ENCODE measurements at regions not wholly inside any gene's neighbourhood (a gene's known extent, or its start where the extent isn't known, plus 50 kb on each side); places are given as distances from the start of the nearest gene placed in this dataset.
A peak's percentile ranks its signal among the peaks of the same experiment; 100 is the strongest.

DNA sequence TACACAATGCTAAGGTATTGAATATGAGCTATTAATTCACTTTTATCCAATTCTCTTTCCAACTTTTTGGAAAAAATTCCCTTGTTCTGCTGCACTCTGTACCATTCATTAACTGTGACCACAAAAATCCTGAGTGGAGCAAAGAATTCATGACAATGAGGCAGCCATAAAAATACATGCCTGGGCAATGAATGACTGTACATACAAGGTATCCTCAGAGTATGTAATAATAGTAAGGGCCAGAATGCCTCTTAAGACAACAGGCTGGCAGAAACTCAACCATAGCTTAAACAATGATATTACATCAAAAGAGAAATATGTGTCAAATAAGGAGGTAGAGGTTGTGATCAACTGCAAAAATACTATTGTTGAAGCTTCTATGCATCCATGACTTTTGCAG, 74.7 kb upstream of the CA10 start:
- H3K9me3 ChIP-seq: no peaks in the 10 kb centered on the region
- TF ChIP-seq, protein P1, sequence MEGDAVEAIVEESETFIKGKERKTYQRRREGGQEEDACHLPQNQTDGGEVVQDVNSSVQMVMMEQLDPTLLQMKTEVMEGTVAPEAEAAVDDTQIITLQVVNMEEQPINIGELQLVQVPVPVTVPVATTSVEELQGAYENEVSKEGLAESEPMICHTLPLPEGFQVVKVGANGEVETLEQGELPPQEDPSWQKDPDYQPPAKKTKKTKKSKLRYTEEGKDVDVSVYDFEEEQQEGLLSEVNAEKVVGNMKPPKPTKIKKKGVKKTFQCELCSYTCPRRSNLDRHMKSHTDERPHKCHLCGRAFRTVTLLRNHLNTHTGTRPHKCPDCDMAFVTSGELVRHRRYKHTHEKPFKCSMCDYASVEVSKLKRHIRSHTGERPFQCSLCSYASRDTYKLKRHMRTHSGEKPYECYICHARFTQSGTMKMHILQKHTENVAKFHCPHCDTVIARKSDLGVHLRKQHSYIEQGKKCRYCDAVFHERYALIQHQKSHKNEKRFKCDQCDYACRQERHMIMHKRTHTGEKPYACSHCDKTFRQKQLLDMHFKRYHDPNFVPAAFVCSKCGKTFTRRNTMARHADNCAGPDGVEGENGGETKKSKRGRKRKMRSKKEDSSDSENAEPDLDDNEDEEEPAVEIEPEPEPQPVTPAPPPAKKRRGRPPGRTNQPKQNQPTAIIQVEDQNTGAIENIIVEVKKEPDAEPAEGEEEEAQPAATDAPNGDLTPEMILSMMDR (IDR thresholded peaks at IDR 0.05): no peak
- no peak for TF ChIP-seq POLR2A (IDR thresholded peaks at IDR 0.05)
- TF ChIP-seq POLR2AphosphoS5 (IDR thresholded peaks at IDR 0.05): no peak
- TF ChIP-seq EP300 (IDR thresholded peaks at IDR 0.05): no peak

DNA sequence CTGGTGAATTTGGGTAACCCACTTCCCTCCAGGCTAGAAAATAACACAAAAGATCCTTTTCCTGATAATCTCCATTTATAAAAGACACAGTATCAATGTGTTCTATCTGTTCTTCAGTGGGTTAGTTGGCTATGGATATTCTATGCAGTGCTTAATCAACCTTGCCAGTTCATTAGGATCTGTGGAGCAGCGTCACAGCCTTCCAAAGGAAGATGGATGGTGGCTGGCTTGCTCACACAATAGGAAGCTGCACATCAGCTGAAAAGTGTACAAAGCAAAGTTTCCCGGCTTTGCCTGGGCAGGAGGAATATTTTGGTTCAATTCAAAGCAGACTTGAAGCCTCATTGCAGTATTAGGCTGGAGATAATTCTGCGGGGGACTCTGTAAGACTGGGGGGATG, 70.3 kb upstream of the CA10 start:
- no peaks in the 10 kb centered on the region for H3K4me1 ChIP-seq
- intact Hi-C loops (cut with DNase I; ENCODE audit: low total_unique reads): no loop called here
- no peaks in the 10 kb centered on the region for H3K36me3 ChIP-seq
- TF ChIP-seq POLR2AphosphoS5 (IDR thresholded peaks at IDR 0.05) (no peak), EP300 (IDR thresholded peaks at IDR 0.05) (no peak), POLR2A (IDR thresholded peaks at IDR 0.05) (no peak)
- TF ChIP-seq, protein P1 (IDR thresholded peaks at IDR 0.05): no peak
- WGBS, 5 donors: 62 to 67% (median 63%) methylated on average over 3 of the region's 3 CpGs
- H3K9me3 ChIP-seq: no peaks in the 10 kb centered on the region
- H3K4me3 ChIP-seq: no peak overlapping the region
- no peak overlapping the region for H3K27ac ChIP-seq
- DNase-seq: no peak
- H3K27me3 ChIP-seq: no peaks in the 10 kb centered on the region

More for the DNA sequence above, 74.7 kb upstream of the CA10 start:
- DNase-seq: no peak
- H3K4me1 ChIP-seq: no peaks in the 10 kb centered on the region
- intact Hi-C loops (cut with DNase I; ENCODE audit: low total_unique reads): no loop called here
- H3K36me3 ChIP-seq: no peaks in the 10 kb centered on the region
- H3K4me3 ChIP-seq: no peak overlapping the region
- H3K27ac ChIP-seq: peak overlapping the region in 1 of 5 donors; percentile 9
- no peaks in the 10 kb centered on the region for H3K27me3 ChIP-seq

DNA sequence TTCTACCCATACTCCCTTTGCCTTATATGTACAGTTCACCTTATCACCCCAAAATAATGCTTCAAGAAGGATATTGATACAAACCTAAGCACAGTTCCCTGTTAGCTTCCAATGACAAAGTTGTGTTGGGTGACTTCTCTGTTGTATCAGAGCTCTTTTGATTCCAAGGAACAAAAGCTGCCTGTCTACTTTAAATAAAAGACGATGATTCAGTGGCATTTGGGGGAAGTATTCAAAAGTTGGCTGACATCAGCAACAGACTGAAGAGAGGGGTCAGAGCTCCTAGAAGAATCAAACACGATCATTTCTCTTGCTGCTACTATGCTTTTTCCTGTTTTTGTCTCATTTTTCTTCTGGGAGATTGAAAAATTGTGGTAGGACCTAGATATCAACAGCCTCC, 69.4 kb upstream of the CA10 start:
- intact Hi-C loops (cut with DNase I; ENCODE audit: low total_unique reads): no loop called here
- TF ChIP-seq POLR2A (IDR thresholded peaks at IDR 0.05) (no peak), POLR2AphosphoS5 (IDR thresholded peaks at IDR 0.05) (no peak), EP300 (IDR thresholded peaks at IDR 0.05) (no peak)
- TF ChIP-seq, protein P1 (IDR thresholded peaks at IDR 0.05): no peak
- no peaks in the 10 kb centered on the region for H3K9me3 ChIP-seq
- H3K4me1 ChIP-seq: no peaks in the 10 kb centered on the region
- H3K36me3 ChIP-seq: no peaks in the 10 kb centered on the region
- no peak overlapping the region for H3K4me3 ChIP-seq
- H3K27me3 ChIP-seq: no peaks in the 10 kb centered on the region
- DNase-seq: no peak
- no peak overlapping the region for H3K27ac ChIP-seq
- WGBS, 5 donors: 50 to 58% (median 53%) methylated on average over 2 of the region's 2 CpGs

DNA sequence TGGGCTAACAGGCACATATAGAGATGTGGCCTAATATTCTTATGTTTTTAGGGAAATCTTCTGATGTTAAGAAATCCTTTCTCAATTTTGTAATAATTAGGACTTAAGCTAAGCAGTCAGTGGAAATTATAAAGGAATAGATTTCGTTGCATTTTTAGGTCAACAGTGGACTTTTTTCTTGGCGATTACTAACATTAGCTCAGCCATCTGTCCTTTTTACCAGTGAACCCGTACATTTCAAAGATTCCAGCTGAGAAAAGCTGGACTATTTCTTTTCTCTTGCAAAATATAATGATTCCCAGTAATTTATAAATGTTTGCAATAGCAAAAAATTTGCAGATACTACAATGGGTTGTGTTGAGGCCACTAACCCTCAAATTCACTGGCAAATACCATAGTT, 54.9 kb upstream of the CA10 start:
- Histone ChIP-seq H3K4me1 (no peaks in the 10 kb centered on the region), H3K9me3 (no peaks in the 10 kb centered on the region), H3K36me3 (no peaks in the 10 kb centered on the region), H3K27ac (no peak overlapping the region), H3K4me3 (no peak overlapping the region), H3K27me3 (no peaks in the 10 kb centered on the region)
- WGBS, 5 donors: 32 to 75% (median 56%) methylated on average over 3 of the region's 3 CpGs
- TF ChIP-seq EP300 (IDR thresholded peaks at IDR 0.05) (no peak), POLR2AphosphoS5 (IDR thresholded peaks at IDR 0.05) (no peak), POLR2A (IDR thresholded peaks at IDR 0.05) (no peak)
- TF ChIP-seq, protein P1 (IDR thresholded peaks at IDR 0.05): no peak
- intact Hi-C loops (cut with DNase I; ENCODE audit: low total_unique reads): no loop called here
- DNase-seq: no peak

Data from stomach (tissue), 8 donors.